Stimulated activated CD8-positive, alpha-beta memory T cell treated with anti-CD3 and anti-CD28 coated beads, Interleukin-12 subunit alpha, Interleukin-12 subunit beta, amount 100 ng/mL, for 4 hours (primary cell): ENCODE measurements at regions not wholly inside any gene's neighbourhood (a gene's known extent, or its start where the extent isn't known, plus 50 kb on each side); places are given as distances from the start of the nearest gene placed in this dataset.

Experiments used
- DNase-seq: peaks from one replicate; pipeline ENCODE4 v3.0.0-alpha.2; 2020; ENCODE audit warnings: low read depth

DNA sequence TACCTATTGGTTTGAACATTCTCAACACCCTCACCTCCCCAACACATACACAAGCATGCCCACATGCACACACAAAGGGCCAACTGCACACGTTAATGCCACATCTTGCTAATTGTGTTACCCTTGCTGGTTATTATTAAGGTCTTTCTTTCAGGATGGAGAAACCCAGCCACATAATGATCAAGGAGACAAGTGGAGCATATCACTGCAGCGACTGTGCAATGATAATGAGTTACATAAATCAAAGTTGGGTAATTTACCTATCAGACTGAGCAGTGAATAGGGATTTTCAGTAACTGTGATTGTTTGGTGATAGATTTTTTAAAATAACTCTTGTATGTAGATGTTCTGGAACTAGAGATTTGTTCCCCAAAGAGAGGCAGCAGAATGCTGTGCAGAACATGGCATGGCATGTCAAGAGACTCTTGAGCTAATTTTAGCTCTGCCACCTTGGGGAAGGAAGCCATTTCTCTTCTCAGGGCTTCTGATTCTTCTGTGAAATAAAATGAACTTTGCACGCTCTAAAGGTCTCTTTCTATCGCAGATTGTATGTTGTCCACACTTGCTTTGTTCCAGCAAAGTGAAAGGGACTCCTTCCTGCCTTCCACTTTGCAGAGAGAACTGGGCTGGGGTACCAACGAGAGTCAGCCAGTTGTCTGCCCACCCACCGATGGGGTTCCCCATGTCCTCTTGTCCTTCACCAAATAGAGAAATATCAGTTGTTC lies 126.0 kb upstream of the CAMK1G start:
- no peak for DNase-seq

DNA sequence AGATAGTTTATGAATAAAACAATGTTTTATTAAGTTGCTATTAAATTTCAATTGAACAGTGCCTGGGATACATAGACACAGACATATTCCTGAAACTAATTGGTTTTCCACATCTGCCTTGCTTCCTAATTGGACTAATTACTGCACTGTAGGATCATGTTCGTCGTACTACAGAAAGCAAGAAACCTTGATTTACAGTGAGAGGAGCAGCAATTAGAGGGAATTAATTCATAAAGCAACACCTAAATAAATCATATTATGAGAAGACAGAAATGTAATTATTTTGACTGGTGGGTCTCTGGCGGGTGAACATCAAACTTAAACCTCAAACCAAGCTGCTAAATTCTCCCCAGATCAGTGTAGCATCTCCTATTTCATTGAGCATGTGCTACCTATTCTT lies 124.6 kb upstream of the CAMK1G start:
- DNase-seq, result no peak

- no peak for DNase-seq
These were observed 122.3 kb upstream of the CAMK1G start for GRCh38 chr1:209461168-209461567.

DNA sequence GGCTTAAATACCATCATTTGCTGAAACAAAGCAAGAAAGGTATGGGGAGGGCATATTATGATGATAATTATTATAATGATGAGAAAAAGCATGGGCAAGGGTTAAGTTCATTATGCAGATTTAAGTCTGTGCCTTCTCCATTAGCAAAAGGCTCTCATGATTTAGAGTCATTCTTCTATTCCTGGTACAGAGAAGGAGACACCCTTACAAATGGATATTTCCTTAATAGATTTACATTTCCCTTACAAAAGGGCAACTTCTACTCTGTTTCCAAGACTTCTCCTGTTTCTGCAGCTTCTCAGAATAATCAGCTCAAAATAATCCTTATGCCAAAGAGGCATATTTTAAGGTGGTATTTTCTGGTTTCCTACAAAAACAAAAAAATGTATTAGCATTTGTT lies 121.1 kb upstream of the CAMK1G start:
- no peak for DNase-seq

DNA sequence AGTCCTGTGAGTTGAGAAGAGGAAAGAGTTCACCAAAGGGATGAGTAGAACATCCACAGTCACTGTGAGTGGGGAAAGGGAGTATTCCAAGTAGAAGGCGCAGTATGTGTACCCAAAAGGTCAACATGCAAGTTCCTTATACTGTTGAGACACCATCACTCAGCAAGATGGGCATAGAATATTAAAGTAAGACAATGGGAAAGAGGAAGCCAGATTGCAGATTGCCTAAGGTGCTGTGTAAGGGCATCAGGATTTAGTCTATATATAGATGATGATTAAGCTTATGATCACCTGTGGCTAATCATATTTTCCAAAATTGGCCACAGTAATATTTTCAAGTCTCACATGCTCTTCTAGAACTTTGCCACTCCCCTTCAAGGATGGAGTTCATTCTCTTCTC lies 120.1 kb upstream of the CAMK1G start:
- no peak for DNase-seq

- no peak for DNase-seq
These were observed 110.5 kb upstream of the CAMK1G start for GRCh38 chr1:209473025-209473424.

GRCh38 chr1:209480345-209480744 lies 103.2 kb upstream of the CAMK1G start:
- no peak for DNase-seq

GRCh38 chr1:209483691-209484090 lies 99.8 kb upstream of the CAMK1G start:
- no peak for DNase-seq

DNA sequence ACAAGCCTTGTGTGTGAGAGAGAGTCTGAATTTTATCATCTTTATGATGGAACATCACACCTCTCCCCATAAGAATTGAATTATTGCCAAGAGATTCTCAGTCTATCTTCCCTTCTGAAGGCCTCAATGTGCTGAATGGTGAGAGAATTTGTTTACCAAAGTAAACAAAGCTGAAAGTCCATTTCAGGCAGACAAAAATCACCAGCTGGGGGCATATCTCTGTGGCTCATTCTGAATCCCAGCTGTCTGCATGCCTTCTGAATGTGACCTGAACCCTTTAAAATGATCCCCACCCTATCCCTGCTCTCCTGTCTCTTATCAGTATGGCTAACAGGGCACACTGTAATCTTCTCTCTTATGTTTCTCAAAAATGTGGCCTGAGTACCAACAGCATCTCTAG lies 99.1 kb upstream of the CAMK1G start:
- no peak for DNase-seq

DNA sequence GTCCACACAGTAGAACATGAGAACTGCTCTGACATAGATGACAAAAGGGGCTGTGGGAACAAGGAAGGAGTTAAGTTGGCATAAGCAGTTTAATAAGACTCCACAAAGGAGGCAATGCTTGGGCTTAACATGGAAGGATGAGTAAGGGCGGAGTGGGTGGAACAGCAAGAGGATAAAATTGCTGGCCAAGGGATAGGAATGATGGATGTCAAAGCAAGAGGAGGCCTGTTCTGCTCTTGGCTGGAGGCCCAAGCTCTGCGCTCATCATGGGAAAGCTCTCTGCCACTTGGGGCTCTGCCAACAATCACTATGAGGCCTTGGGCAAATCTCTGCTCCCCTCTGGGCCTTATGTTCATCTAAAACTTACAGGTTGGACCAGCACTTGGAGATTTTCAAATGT lies 98.3 kb upstream of the CAMK1G start:
- DNase-seq, result no peak

DNA sequence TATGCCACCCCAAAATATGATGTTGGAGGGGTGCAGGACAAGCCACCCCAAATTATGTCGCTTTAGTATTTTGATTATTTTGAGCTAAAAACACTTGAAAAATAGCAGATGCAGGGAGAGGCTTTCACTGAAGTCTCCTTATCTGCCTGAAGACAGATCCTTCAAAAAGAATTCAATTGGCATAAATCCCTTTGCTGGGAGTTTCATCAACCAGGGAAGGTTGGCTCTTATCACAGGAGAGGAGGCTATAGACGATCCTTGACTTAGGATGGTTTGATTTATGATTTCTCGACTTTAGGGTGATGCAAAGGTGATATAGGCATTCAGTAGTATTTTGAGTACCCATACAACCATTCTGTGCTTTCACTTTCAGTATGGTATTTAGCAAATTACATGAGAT lies 97.8 kb upstream of the CAMK1G start:
- no peak for DNase-seq

DNA sequence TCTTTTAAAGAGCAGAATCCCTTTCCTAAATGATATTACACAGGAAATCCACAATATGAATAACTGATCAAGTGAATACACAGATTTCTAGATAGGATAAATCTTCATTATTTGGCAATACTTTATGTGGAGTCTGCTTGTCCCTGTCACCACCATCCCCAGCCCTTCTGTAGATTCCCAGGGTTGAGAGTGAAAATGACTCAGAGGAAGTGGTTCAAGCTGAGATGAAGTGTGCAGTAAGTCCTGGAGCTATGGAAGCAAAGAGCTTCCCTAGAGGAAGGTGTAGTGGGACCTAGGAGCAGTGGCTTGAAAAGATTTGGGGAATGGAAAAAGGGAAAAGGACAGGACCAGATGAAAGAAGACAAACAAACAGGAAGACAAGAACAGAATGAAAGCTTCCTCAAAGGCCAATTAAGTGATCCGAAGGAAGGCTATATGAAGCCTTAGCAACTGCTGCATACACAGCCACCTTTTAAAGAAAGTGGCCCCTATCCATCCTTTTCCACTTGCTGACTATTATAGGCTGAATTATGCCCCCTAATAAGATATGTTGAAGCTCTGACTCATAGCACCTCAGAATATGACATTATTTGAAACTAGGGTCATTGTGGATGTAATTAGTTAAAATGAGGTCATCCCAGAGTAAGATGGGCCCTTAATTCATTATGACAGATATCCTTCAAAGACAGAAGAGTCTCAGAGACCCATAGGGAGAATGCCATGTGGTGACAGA lies 96.5 kb upstream of the CAMK1G start:
- no peak for DNase-seq

GRCh38 chr1:209490013-209490412 lies 93.5 kb upstream of the CAMK1G start:
- no peak for DNase-seq

GRCh38 chr1:209491031-209491430 lies 92.5 kb upstream of the CAMK1G start:
- no peak for DNase-seq

DNA sequence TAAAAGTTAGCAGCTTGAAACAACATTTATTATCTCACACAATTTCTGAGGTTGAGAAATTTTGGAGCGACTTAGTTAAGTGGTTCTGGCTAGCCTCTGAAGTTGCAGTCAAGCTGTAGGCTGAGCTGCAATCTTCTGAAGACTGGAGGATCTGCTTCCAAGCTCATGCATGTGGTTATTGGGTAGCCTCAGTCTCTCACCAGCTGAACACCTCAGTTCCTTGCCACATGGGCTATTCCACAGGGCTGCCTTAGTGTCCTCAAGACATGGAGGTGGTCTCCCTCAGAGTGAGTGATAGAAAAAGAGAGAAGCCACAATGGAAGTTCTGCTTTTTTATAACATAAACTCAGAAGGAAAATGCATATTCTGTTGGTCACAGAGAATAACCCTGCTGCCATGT lies 92.0 kb upstream of the CAMK1G start:
- no peak for DNase-seq

- DNase-seq, result no peak
These were observed 91.6 kb upstream of the CAMK1G start for GRCh38 chr1:209491897-209492296.

DNA sequence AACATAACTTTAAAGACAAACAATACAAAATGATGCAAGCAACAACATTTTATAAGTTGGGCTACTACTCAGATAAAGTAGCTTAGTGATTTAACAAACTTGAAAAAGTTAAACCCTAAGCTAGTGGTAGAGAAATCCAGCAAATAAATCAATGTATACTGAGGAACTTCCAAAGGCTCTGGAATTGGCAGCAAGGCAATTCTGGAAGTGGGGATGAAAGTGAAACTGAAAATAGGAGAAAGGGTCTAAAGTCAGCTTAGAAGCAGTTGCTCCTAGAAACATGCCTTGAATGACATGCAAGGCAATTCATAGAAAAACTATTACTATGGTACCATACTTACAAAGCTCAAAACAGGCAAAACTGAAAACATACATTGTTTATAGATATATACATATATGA lies 90.0 kb upstream of the CAMK1G start:
- DNase-seq, result no peak

GRCh38 chr1:209497729-209498128 lies 85.8 kb upstream of the CAMK1G start:
- no peak for DNase-seq

- DNase-seq, result no peak
These were observed 82.5 kb upstream of the CAMK1G start for GRCh38 chr1:209500993-209501392.

GRCh38 chr1:209503196-209503595 lies 80.3 kb upstream of the CAMK1G start:
- no peak for DNase-seq

DNA sequence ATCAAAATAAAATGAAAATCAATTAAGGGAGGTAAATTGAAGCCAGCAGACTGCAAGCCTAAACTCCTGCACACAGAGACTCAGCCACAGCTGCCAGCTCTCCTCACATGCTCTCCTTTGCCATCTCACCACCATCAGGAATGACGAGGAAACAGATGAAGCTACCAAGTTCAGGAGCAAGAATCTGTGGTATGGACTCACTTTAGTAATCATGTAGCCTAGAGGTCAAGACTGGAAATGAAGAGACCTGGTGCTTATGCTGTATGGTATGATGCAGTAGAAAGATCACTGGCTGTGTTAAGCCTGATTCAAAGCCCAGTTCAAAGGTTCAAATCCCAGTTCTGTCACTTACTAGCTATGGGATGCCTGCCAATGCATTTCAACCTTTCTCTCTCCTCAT lies 78.9 kb upstream of the CAMK1G start:
- no peak for DNase-seq

- no peak for DNase-seq
These were observed 78.5 kb upstream of the CAMK1G start for GRCh38 chr1:209505044-209505443.

DNA sequence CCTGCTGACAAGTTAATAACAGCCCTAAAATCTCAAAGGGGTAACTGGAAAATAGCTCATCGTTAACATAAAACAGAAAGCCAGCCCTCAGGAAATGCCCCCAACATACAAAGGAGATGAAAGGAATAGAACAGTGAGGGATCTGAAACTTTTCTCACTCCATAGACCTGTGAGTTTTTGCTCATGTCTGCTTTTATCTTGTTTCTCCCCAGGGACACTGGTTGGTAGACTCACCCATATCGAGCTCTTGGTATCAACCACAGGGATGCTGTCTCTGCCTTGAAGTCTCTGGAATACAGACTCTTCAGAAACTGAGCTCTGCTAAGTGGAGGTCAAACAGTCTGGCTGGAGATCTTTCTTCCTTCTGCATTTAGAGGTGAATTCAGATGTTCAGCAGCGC lies 77.4 kb upstream of the CAMK1G start:
- DNase-seq, result no peak

DNA sequence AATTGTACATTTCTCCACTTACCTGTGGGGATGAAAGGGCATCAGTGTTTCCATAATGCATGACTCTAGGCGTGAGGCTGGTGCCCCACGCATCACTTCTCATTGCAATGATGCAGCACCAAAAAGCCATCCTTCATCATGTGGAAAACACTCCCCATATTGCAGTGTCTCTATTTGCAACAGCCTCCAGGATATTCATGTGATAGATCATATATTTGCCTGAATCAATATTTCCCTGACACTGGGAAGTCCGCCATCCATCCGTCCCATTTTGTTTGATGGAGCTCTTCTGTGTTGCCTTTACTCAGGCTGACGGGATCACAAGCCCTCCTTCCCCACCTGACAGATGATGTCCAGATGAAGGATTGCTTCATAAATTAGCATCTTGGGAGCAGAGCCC lies 74.5 kb upstream of the CAMK1G start:
- DNase-seq, result no peak
